ENCODE measurements at regions not wholly inside any gene's neighbourhood (a gene's known extent, or its start where the extent isn't known, plus 50 kb on each side); places are given as distances from the start of the nearest gene placed in this dataset.
A peak's percentile ranks its signal among the peaks of the same experiment; 100 is the strongest.
"Not testable (repeated sequence)": the region's sequence is repeated elsewhere in the genome, so short reads cannot be mapped to it uniquely, and the experiment has no call there.

GRCh38 chr16:29597030-29597429, 66.0 kb upstream of the SPN start:
- H2BK120ac ChIP-seq (ENCODE audit: low read depth, low read length); H2BK5ac ChIP-seq (ENCODE audit: low read length); H3K56ac ChIP-seq (ENCODE audit: low read length); H3K23ac ChIP-seq (ENCODE audit: low read length); DNase-seq; H3K4me3 ChIP-seq (ENCODE audit: low read length); H3K4me2 ChIP-seq (ENCODE audit: low read length); H4K8ac ChIP-seq (ENCODE audit: low read depth, low read length); H3K4ac ChIP-seq (ENCODE audit: low read depth, low read length); H2AK5ac ChIP-seq (ENCODE audit: low read length); H3K27me3 ChIP-seq (ENCODE audit: insufficient read depth, low read length, poor library complexity); H4K5ac ChIP-seq (ENCODE audit: low read length); H2BK15ac ChIP-seq (replicated peaks; ENCODE audit: low read depth); H3K27ac ChIP-seq (ENCODE audit: low read depth, low read length); H3K79me1 ChIP-seq (ENCODE audit: low read length); H3K36me3 ChIP-seq (ENCODE audit: control insufficient read depth, insufficient read depth, low read length); H3K4me1 ChIP-seq (ENCODE audit: control insufficient read depth, low read depth, low read length); H3K18ac ChIP-seq (ENCODE audit: low read length); H3K9ac ChIP-seq (ENCODE audit: low read length): not testable (repeated sequence)
- no CpG with 5 or more reads among the region's 7 CpGs for WGBS (ENCODE audit: extremely low coverage, insufficient coverage, low lambda C conversion rate)
- peaks cover 26% of the 10 kb centered on the region for H3K79me2 ChIP-seq (ENCODE audit: control insufficient read depth, insufficient read depth, low read length)

GRCh38 chr16:29600111-29601000, 62.7 kb upstream of the SPN start:
- H2AK5ac ChIP-seq (ENCODE audit: low read length); H3K4me2 ChIP-seq (ENCODE audit: low read length); H2BK120ac ChIP-seq (ENCODE audit: low read depth, low read length); H3K56ac ChIP-seq (ENCODE audit: low read length); H4K5ac ChIP-seq (ENCODE audit: low read length); H3K79me1 ChIP-seq (ENCODE audit: low read length); H3K4ac ChIP-seq (ENCODE audit: low read depth, low read length); H3K9ac ChIP-seq (ENCODE audit: low read length); H3K4me1 ChIP-seq (ENCODE audit: control insufficient read depth, low read depth, low read length); H3K27ac ChIP-seq (ENCODE audit: low read depth, low read length); H3K23ac ChIP-seq (ENCODE audit: low read length); H2BK5ac ChIP-seq (ENCODE audit: low read length); H3K18ac ChIP-seq (ENCODE audit: low read length); H3K4me3 ChIP-seq (ENCODE audit: low read length); H3K36me3 ChIP-seq (ENCODE audit: control insufficient read depth, insufficient read depth, low read length); DNase-seq; H3K27me3 ChIP-seq (ENCODE audit: insufficient read depth, low read length, poor library complexity); H2BK15ac ChIP-seq (replicated peaks; ENCODE audit: low read depth); H4K8ac ChIP-seq (ENCODE audit: low read depth, low read length): not testable (repeated sequence)
- peaks cover 41% of the 10 kb centered on the region for H3K79me2 ChIP-seq (ENCODE audit: control insufficient read depth, insufficient read depth, low read length)
- WGBS (ENCODE audit: extremely low coverage, insufficient coverage, low lambda C conversion rate): no CpG with 5 or more reads among the region's 26 CpGs

GRCh38 chr16:29602247-29602625, 60.8 kb upstream of the SPN start:
- H3K4me1 ChIP-seq (ENCODE audit: control insufficient read depth, low read depth, low read length); H2BK15ac ChIP-seq (replicated peaks; ENCODE audit: low read depth); H3K27ac ChIP-seq (ENCODE audit: low read depth, low read length); H3K36me3 ChIP-seq (ENCODE audit: control insufficient read depth, insufficient read depth, low read length); H2AK5ac ChIP-seq (ENCODE audit: low read length); H4K8ac ChIP-seq (ENCODE audit: low read depth, low read length); H3K79me1 ChIP-seq (ENCODE audit: low read length); H3K9ac ChIP-seq (ENCODE audit: low read length); H2BK120ac ChIP-seq (ENCODE audit: low read depth, low read length); H3K27me3 ChIP-seq (ENCODE audit: insufficient read depth, low read length, poor library complexity); H3K4ac ChIP-seq (ENCODE audit: low read depth, low read length); H2BK5ac ChIP-seq (ENCODE audit: low read length); H3K56ac ChIP-seq (ENCODE audit: low read length); H3K4me2 ChIP-seq (ENCODE audit: low read length); H4K5ac ChIP-seq (ENCODE audit: low read length); H3K23ac ChIP-seq (ENCODE audit: low read length); DNase-seq; H3K4me3 ChIP-seq (ENCODE audit: low read length); H3K18ac ChIP-seq (ENCODE audit: low read length): not testable (repeated sequence)
- peaks cover 54% of the 10 kb centered on the region for H3K79me2 ChIP-seq (ENCODE audit: control insufficient read depth, insufficient read depth, low read length)
- no CpG with 5 or more reads among the region's 9 CpGs for WGBS (ENCODE audit: extremely low coverage, insufficient coverage, low lambda C conversion rate)

- not testable (repeated sequence) for H3K18ac ChIP-seq (ENCODE audit: low read length); H2AK5ac ChIP-seq (ENCODE audit: low read length); H2BK15ac ChIP-seq (replicated peaks; ENCODE audit: low read depth); H3K56ac ChIP-seq (ENCODE audit: low read length); H3K9ac ChIP-seq (ENCODE audit: low read length); H3K23ac ChIP-seq (ENCODE audit: low read length); H3K4me1 ChIP-seq (ENCODE audit: control insufficient read depth, low read depth, low read length); H3K4ac ChIP-seq (ENCODE audit: low read depth, low read length); H3K27me3 ChIP-seq (ENCODE audit: insufficient read depth, low read length, poor library complexity); H2BK5ac ChIP-seq (ENCODE audit: low read length); H4K5ac ChIP-seq (ENCODE audit: low read length); H3K4me2 ChIP-seq (ENCODE audit: low read length); H3K79me1 ChIP-seq (ENCODE audit: low read length); H3K4me3 ChIP-seq (ENCODE audit: low read length); H3K36me3 ChIP-seq (ENCODE audit: control insufficient read depth, insufficient read depth, low read length); DNase-seq; H3K27ac ChIP-seq (ENCODE audit: low read depth, low read length); H2BK120ac ChIP-seq (ENCODE audit: low read depth, low read length); H4K8ac ChIP-seq (ENCODE audit: low read depth, low read length)
- H3K79me2 ChIP-seq (ENCODE audit: control insufficient read depth, insufficient read depth, low read length): peaks cover 58% of the 10 kb centered on the region
- WGBS (ENCODE audit: extremely low coverage, insufficient coverage, low lambda C conversion rate): no CpG with 5 or more reads among the region's 6 CpGs
Observed at GRCh38 chr16:29602683-29603088, 60.4 kb upstream of the SPN start.

GRCh38 chr16:29604631-29605549, 58.2 kb upstream of the SPN start:
- H3K56ac ChIP-seq (ENCODE audit: low read length); H3K4me2 ChIP-seq (ENCODE audit: low read length); H3K27me3 ChIP-seq (ENCODE audit: insufficient read depth, low read length, poor library complexity); H3K9ac ChIP-seq (ENCODE audit: low read length); H3K36me3 ChIP-seq (ENCODE audit: control insufficient read depth, insufficient read depth, low read length); H2AK5ac ChIP-seq (ENCODE audit: low read length); H2BK15ac ChIP-seq (replicated peaks; ENCODE audit: low read depth); H4K5ac ChIP-seq (ENCODE audit: low read length); H3K23ac ChIP-seq (ENCODE audit: low read length); H3K18ac ChIP-seq (ENCODE audit: low read length); H2BK5ac ChIP-seq (ENCODE audit: low read length); H4K8ac ChIP-seq (ENCODE audit: low read depth, low read length); H3K79me1 ChIP-seq (ENCODE audit: low read length); H3K4ac ChIP-seq (ENCODE audit: low read depth, low read length); H3K4me1 ChIP-seq (ENCODE audit: control insufficient read depth, low read depth, low read length); H3K4me3 ChIP-seq (ENCODE audit: low read length); H2BK120ac ChIP-seq (ENCODE audit: low read depth, low read length); H3K27ac ChIP-seq (ENCODE audit: low read depth, low read length): not testable (repeated sequence)
- peak; percentile 23 for DNase-seq
- peaks cover 59% of the 10 kb centered on the region for H3K79me2 ChIP-seq (ENCODE audit: control insufficient read depth, insufficient read depth, low read length)
- no CpG with 5 or more reads among the region's 21 CpGs for WGBS (ENCODE audit: extremely low coverage, insufficient coverage, low lambda C conversion rate)

All from mesendoderm (in vitro differentiated cells).